GM12878 (cell line): ENCODE measurements at regions not wholly inside any gene's neighbourhood (a gene's known extent, or its start where the extent isn't known, plus 50 kb on each side); places are given as distances from the start of the nearest gene placed in this dataset.

Experiments used
- ATAC-seq: fragments of 200-7000 bp; cut with Tn5 transposase; 3 replicates; pipeline ENCODE4 v1.9.1; 2020; ENCODE audit warnings: mild to moderate bottlenecking, moderate library complexity
- BruUV-seq: library from RNA; stranded (reverse); fragments of 400-500 nt; replicated peaks from 2 replicates; lab custom pipeline; 2021; lab: Mats Ljungman, UMichigan
- CTCF ChIA-PET: fragments of 300-600 bp; sonication (Branson Sonifier 250); formaldehyde crosslinking; extraction: SDS; loops from one replicate; lab custom pipeline; 2021; ENCODE audit warnings: inconsistent platforms; lab: Yijun Ruan, JAX
- POLR2A ChIA-PET: fragments of 350-600 bp; formaldehyde crosslinking; extraction: SDS; loops from one replicate; lab custom pipeline; 2021; ENCODE audit warnings: inconsistent platforms; lab: Charles Lee
- RAD21 ChIA-PET: fragments of 300-600 bp; sonication (Branson Sonifier 250); formaldehyde crosslinking; loops from one replicate; lab custom pipeline; 2023; ENCODE audit warnings: antibody characterized with exemption; ENCODE audit not compliant: unreplicated experiment; lab: Charles Lee
- SMC1A ChIA-PET: fragments of 300-600 bp; sonication (Branson Sonifier 250); formaldehyde crosslinking; loops from one replicate; lab custom pipeline; 2023; ENCODE audit not compliant: unreplicated experiment, uncharacterized antibody; lab: Charles Lee
- DNase-seq: peaks from one replicate; pipeline ENCODE4 v3.0.0-alpha.2; 2011; ENCODE audit warnings: low read depth, low spot score
- FAIRE-seq: peaks from 3 replicates; lab custom pipeline; 2011; peaks lifted over from hg19 to GRCh38; lab: Jason Lieb, UNC
- H2AFZ ChIP-seq: 2 replicates; pipeline ENCODE4 v1.6.0; 2011; ENCODE audit warnings: low read depth, low read length, control low read depth; ENCODE audit not compliant: control insufficient read depth
- H3K27ac ChIP-seq: 2 replicates; pipeline ENCODE4 v1.5.1; 2011; ENCODE audit warnings: control low read depth; ENCODE audit not compliant: control insufficient read depth, insufficient read depth
- H3K27me3 ChIP-seq, 2 experiments: replicated peaks in 1 of 2; 2 replicates each; pipeline versions ENCODE4 v1.6.0 to v1.6.1; 2011; ENCODE audit warnings: low read length in 1 of 2; ENCODE audit not compliant: control insufficient read depth in 2 of 2, insufficient read depth in 2 of 2
- H3K36me3 ChIP-seq, 2 experiments: 2 replicates each; pipeline ENCODE4 v1.5.1; 2011; ENCODE audit warnings: low read length in 1 of 2; ENCODE audit not compliant: control insufficient read depth in 2 of 2, insufficient read depth in 2 of 2
- H3K4me1 ChIP-seq: 2 replicates; pipeline ENCODE4 v1.6.1; 2011; ENCODE audit warnings: mild to moderate bottlenecking, low read length, moderate library complexity, mixed read lengths; ENCODE audit not compliant: control insufficient read depth, insufficient read depth
- H3K4me2 ChIP-seq: 2 replicates; pipeline ENCODE4 v1.6.0; 2011; ENCODE audit warnings: control low read depth; ENCODE audit not compliant: control insufficient read depth, insufficient read depth
- H3K4me3 ChIP-seq: fragments of 200-600 bp; sonication (generic); 2 replicates; pipeline ENCODE4 v1.5.1; 2016
- H3K79me2 ChIP-seq: 2 replicates; pipeline ENCODE4 v1.6.0; 2011; ENCODE audit warnings: low read length; ENCODE audit not compliant: control insufficient read depth, insufficient read depth
- H3K9ac ChIP-seq: 2 replicates; pipeline ENCODE4 v1.8.0; 2011; ENCODE audit warnings: low read length, control low read depth, mixed read lengths; ENCODE audit not compliant: control insufficient read depth, insufficient read depth
- H3K9me3 ChIP-seq: replicated peaks from 3 replicates; pipeline ENCODE4 v1.5.1; 2011; ENCODE audit warnings: mild to moderate bottlenecking, low read length; ENCODE audit not compliant: control insufficient read depth, insufficient read depth
- H4K20me1 ChIP-seq: 2 replicates; pipeline ENCODE4 v1.6.0; 2011; ENCODE audit not compliant: control insufficient read depth, insufficient read depth
- CBFB ChIP-seq: IDR thresholded peaks from 2 replicates; pipeline ENCODE4 v1.6.1; 2016; ENCODE audit warnings: antibody characterized with exemption, low read depth
- CTCF ChIP-seq, 3 experiments: IDR thresholded peaks in 2 of 3; conservative IDR thresholded peaks in 1 of 3; 2 replicates each; pipeline ENCODE4 v1.5.1; 2011; ENCODE audit warnings: low read depth in 3 of 3, low read length in 3 of 3, mild to moderate bottlenecking in 3 of 3, control low read depth in 2 of 3, moderate library complexity in 2 of 3, inconsistent platforms in 1 of 3, mixed read lengths in 1 of 3; ENCODE audit not compliant: control insufficient read depth in 2 of 3, insufficient read depth in 1 of 3; ENCODE audit errors: extremely low read depth in 1 of 3
- E2F4 ChIP-seq: IDR thresholded peaks from 2 replicates; pipeline ENCODE4 v1.6.1; 2012; ENCODE audit warnings: low read depth, low read length, improper control_type of control experiment
- EZH2 ChIP-seq: IDR thresholded peaks from 2 replicates; pipeline ENCODE4 v1.6.1; 2012; ENCODE audit warnings: low read depth, mild to moderate bottlenecking, control low read depth, inconsistent platforms, low read length, borderline replicate concordance; ENCODE audit not compliant: control insufficient read depth
- HCFC1 ChIP-seq: fragments of 150-350 bp; IDR thresholded peaks from 2 replicates; pipeline ENCODE4 v1.6.1; 2014; ENCODE audit warnings: low read length
- RB1 ChIP-seq: fragments of 450-650 bp; formaldehyde crosslinking; IDR thresholded peaks from 2 replicates; pipeline ENCODE4 v1.6.1; 2017; ENCODE audit warnings: mild to moderate bottlenecking, borderline replicate concordance
- ZNF274 ChIP-seq: IDR thresholded peaks from one replicate; pipeline ENCODE4 v1.8.0; 2011; ENCODE audit not compliant: insufficient read length, insufficient read depth
- WGBS: methylation state at CpG from one replicate; pipeline ENCODE4 v1.1.6; 2016; ENCODE audit warnings: low lambda C conversion rate; ENCODE audit not compliant: insufficient replicate concordance, insufficient coverage; ENCODE audit errors: missing lambda C conversion rate; 5-methylcytosine and 5-hydroxymethylcytosine counted together
- in situ Hi-C: fragments of 300-500 bp; cut with MboI; formaldehyde crosslinking; loops from 9 replicates; pipeline ENCODE4 v1.14.3; 2018; ENCODE audit warnings: mixed read lengths
- intact Hi-C: fragments of 100-400 bp; cut with micrococcal nuclease; formaldehyde crosslinking; loops from one replicate; pipeline ENCODE4 v1.14.2; 2022; ENCODE audit not compliant: unreplicated experiment

GRCh38 chr4:38568768-38569167 is 95.2 kb upstream of the KLF3 start (continued):
- TF ChIP-seq HCFC1 (no peak), ZNF274 (no peak), E2F4 (no peak)

GRCh38 chr4:38570647-38571276 is 93.2 kb upstream of the KLF3 start:
- FAIRE-seq (no peak), ATAC-seq (no peak), DNase-seq (no peak)
- Histone ChIP-seq H3K9ac (no peak overlapping the region), H3K9me3 (no peaks in the 10 kb centered on the region; the same call in 2 of the 3 replicates), H3K4me2 (no peak overlapping the region), H3K27me3 (no peaks in the 10 kb centered on the region), H2AFZ (no peak overlapping the region), H3K4me3 (no peak overlapping the region), H3K36me3 (no peaks in the 10 kb centered on the region), H3K4me1 (no peaks in the 10 kb centered on the region), H3K27ac (no peak overlapping the region), H3K79me2 (no peaks in the 10 kb centered on the region), H4K20me1 (no peaks in the 10 kb centered on the region)
- no TSS peak for BruUV-seq
- ChIA-PET CTCF (no interaction called here), RAD21 (no interaction called here), POLR2A (no interaction called here), SMC1A (no interaction called here)
- intact Hi-C loops: no loop called here
- WGBS: 74% methylated on average over 5 of the region's 5 CpGs
- in situ Hi-C loops: no loop called here
- TF ChIP-seq CBFB: no peak
- no peak for TF ChIP-seq EZH2
- TF ChIP-seq CTCF (IDR thresholded peaks at IDR 0.05 in 2 of 3, conservative IDR thresholded peaks at IDR 0.05 in 1 of 3; ENCODE audit: control insufficient read depth in 2 of 3, extremely low read depth in 1 of 3, insufficient read depth in 1 of 3, low read depth in 3 of 3, low read length in 3 of 3): no peak
- no peak for TF ChIP-seq RB1
